IPS-20b (cell line): ENCODE measurements at regions not wholly inside any gene's neighbourhood (a gene's known extent, or its start where the extent isn't known, plus 50 kb on each side); places are given as distances from the start of the nearest gene placed in this dataset.
"Not testable (repeated sequence)": the region's sequence is repeated elsewhere in the genome, so short reads cannot be mapped to it uniquely, and the experiment has no call there.

Source experiments
- H3K27ac ChIP-seq: one replicate; pipeline ENCODE4 v1.5.1; 2013; ENCODE audit warnings: low read length
- H3K27me3 ChIP-seq: 2 replicates; pipeline ENCODE4 v1.6.1; 2013; ENCODE audit warnings: mild to moderate bottlenecking, low read length, inconsistent platforms; ENCODE audit not compliant: insufficient read depth
- H3K36me3 ChIP-seq: 2 replicates; pipeline ENCODE4 v1.6.1; 2013; ENCODE audit warnings: low read depth, mild to moderate bottlenecking, inconsistent platforms, low read length, moderate library complexity; ENCODE audit not compliant: insufficient read depth
- H3K4me1 ChIP-seq: 2 replicates; pipeline ENCODE4 v1.6.1; 2013; ENCODE audit warnings: mild to moderate bottlenecking, control low read depth, inconsistent platforms, low read length, moderate library complexity; ENCODE audit not compliant: insufficient read depth
- H3K4me3 ChIP-seq: 2 replicates; pipeline ENCODE4 v1.5.1; 2013; ENCODE audit warnings: mild to moderate bottlenecking, low read length, inconsistent platforms
- H3K9ac ChIP-seq: 2 replicates; pipeline ENCODE4 v1.6.1; 2013; ENCODE audit warnings: low read depth, mild to moderate bottlenecking, inconsistent platforms, low read length, moderate library complexity
- H3K9me3 ChIP-seq: 2 replicates; pipeline ENCODE4 v1.6.1; 2013; ENCODE audit warnings: mild to moderate bottlenecking, low read depth, low read length, inconsistent platforms; ENCODE audit not compliant: insufficient read depth

- H3K9me3 ChIP-seq, result no peaks in the 10 kb centered on the region
- H3K4me3 ChIP-seq, result no peak overlapping the region
- H3K4me1 ChIP-seq, result no peaks in the 10 kb centered on the region
- H3K27ac ChIP-seq, result no peak overlapping the region
- H3K27me3 ChIP-seq, result no peaks in the 10 kb centered on the region
- H3K36me3 ChIP-seq, result no peaks in the 10 kb centered on the region
- no peak overlapping the region for H3K9ac ChIP-seq
Measured at GRCh38 chr14:27739657-27740156, 1026.9 kb upstream of the FOXG1 start.

GRCh38 chr14:27750114-27750513, 1016.5 kb upstream of the FOXG1 start:
- no peaks in the 10 kb centered on the region for H3K27me3 ChIP-seq
- no peak overlapping the region for H3K9ac ChIP-seq
- no peak overlapping the region for H3K4me3 ChIP-seq
- H3K9me3 ChIP-seq, result no peaks in the 10 kb centered on the region
- H3K36me3 ChIP-seq, result no peaks in the 10 kb centered on the region
- no peak overlapping the region for H3K27ac ChIP-seq
- H3K4me1 ChIP-seq, result no peaks in the 10 kb centered on the region

- not testable (repeated sequence) for H3K4me3 ChIP-seq, H3K27ac ChIP-seq, H3K36me3 ChIP-seq, H3K9ac ChIP-seq, H3K9me3 ChIP-seq, H3K27me3 ChIP-seq, H3K4me1 ChIP-seq
Measured at GRCh38 chr14:27757642-27758041, 1008.9 kb upstream of the FOXG1 start.

GRCh38 chr14:27760367-27760766, 1006.2 kb upstream of the FOXG1 start:
- H3K4me3 ChIP-seq, H3K27me3 ChIP-seq, H3K36me3 ChIP-seq, H3K9me3 ChIP-seq, H3K27ac ChIP-seq, H3K4me1 ChIP-seq, H3K9ac ChIP-seq: not testable (repeated sequence)

- not testable (repeated sequence) for H3K4me1 ChIP-seq, H3K9ac ChIP-seq, H3K27me3 ChIP-seq, H3K36me3 ChIP-seq, H3K9me3 ChIP-seq, H3K4me3 ChIP-seq, H3K27ac ChIP-seq
Measured at GRCh38 chr14:27799066-27800028, 967.2 kb upstream of the FOXG1 start.

- H3K36me3 ChIP-seq, H3K4me1 ChIP-seq, H3K9ac ChIP-seq, H3K9me3 ChIP-seq, H3K27me3 ChIP-seq, H3K4me3 ChIP-seq, H3K27ac ChIP-seq: not testable (repeated sequence)
Measured at GRCh38 chr14:27817746-27818430, 948.7 kb upstream of the FOXG1 start.

- not testable (repeated sequence) for H3K9ac ChIP-seq, H3K9me3 ChIP-seq, H3K27ac ChIP-seq, H3K27me3 ChIP-seq, H3K36me3 ChIP-seq, H3K4me1 ChIP-seq, H3K4me3 ChIP-seq
Measured at GRCh38 chr14:27826149-27826548, 940.4 kb upstream of the FOXG1 start.

- H3K4me1 ChIP-seq, H3K4me3 ChIP-seq, H3K27ac ChIP-seq, H3K36me3 ChIP-seq, H3K9me3 ChIP-seq, H3K27me3 ChIP-seq, H3K9ac ChIP-seq: not testable (repeated sequence)
Measured at GRCh38 chr14:27831978-27832377, 934.6 kb upstream of the FOXG1 start.

GRCh38 chr14:27833001-27833400, 933.6 kb upstream of the FOXG1 start:
- not testable (repeated sequence) for H3K27me3 ChIP-seq, H3K27ac ChIP-seq, H3K9ac ChIP-seq, H3K4me3 ChIP-seq, H3K4me1 ChIP-seq, H3K36me3 ChIP-seq, H3K9me3 ChIP-seq

- Histone ChIP-seq H3K4me1 (no peaks in the 10 kb centered on the region), H3K9ac (no peak overlapping the region), H3K27ac (no peak overlapping the region), H3K27me3 (no peaks in the 10 kb centered on the region), H3K36me3 (no peaks in the 10 kb centered on the region), H3K4me3 (no peak overlapping the region), H3K9me3 (peaks cover 10% of the 10 kb centered on the region; the same call in 1 of the 2 replicates)
Measured at GRCh38 chr14:27836386-27836785, 930.2 kb upstream of the FOXG1 start.

GRCh38 chr14:27845241-27845850, 921.2 kb upstream of the FOXG1 start:
- no peak overlapping the region for H3K27ac ChIP-seq
- H3K4me1 ChIP-seq, result peaks cover 6% of the 10 kb centered on the region; the same call in 1 of the 2 replicates
- no peak overlapping the region for H3K4me3 ChIP-seq
- H3K9me3 ChIP-seq, result no peaks in the 10 kb centered on the region
- H3K27me3 ChIP-seq, result no peaks in the 10 kb centered on the region
- H3K36me3 ChIP-seq, result no peaks in the 10 kb centered on the region
- H3K9ac ChIP-seq, result no peak overlapping the region
